Ascending aorta (tissue), 2 donors: ENCODE measurements at regions not wholly inside any gene's neighbourhood (a gene's known extent, or its start where the extent isn't known, plus 50 kb on each side); places are given as distances from the start of the nearest gene placed in this dataset.

ENCODE experiments used
- DNase-seq, 2 donors: peaks; one replicate each; pipeline ENCODE4 v3.0.0-alpha.2; 2019; ENCODE audit warnings: low spot score in 2 of 2
- H3K27ac ChIP-seq, 2 donors: fragments of 200-600 bp; sonication (generic); one replicate each; pipeline ENCODE4 v1.5.1; 2016 to 2017; ENCODE audit warnings: mild to moderate bottlenecking in 1 of 2
- H3K27me3 ChIP-seq: fragments of 200-600 bp; sonication (generic); one replicate; pipeline ENCODE4 v1.5.1; 2017
- H3K36me3 ChIP-seq, 2 donors: fragments of 200-600 bp; sonication (generic); one replicate each; pipeline ENCODE4 v1.5.1; 2016
- H3K4me1 ChIP-seq, 2 donors: fragments of 200-600 bp; sonication (generic); one replicate each; pipeline ENCODE4 v1.5.1; 2016 to 2017; ENCODE audit warnings: mild to moderate bottlenecking in 1 of 2
- H3K4me3 ChIP-seq, 2 donors: fragments of 200-600 bp; sonication (generic); one replicate each; pipeline ENCODE4 v1.5.1; 2016 to 2017; ENCODE audit warnings: mild to moderate bottlenecking in 1 of 2
- H3K9me3 ChIP-seq, 2 donors: fragments of 200-600 bp; sonication (generic); one replicate each; pipeline ENCODE4 v1.5.1; 2016
- CTCF ChIP-seq, 3 experiments: fragments of 200-600 bp in 2 of 3; fragments of 450-650 bp in 1 of 3; sonication (generic) in 2 of 3; IDR thresholded peaks; one replicate each; pipeline ENCODE4 v1.5.1; 2016 to 2019; ENCODE audit warnings: antibody characterized with exemption in 3 of 3, mild to moderate bottlenecking in 1 of 3, moderate library complexity in 1 of 3
- intact Hi-C: fragments of 100-400 bp; cut with DNase I; formaldehyde crosslinking; loops from one replicate; pipeline ENCODE4 v1.15.1; 2023

DNA sequence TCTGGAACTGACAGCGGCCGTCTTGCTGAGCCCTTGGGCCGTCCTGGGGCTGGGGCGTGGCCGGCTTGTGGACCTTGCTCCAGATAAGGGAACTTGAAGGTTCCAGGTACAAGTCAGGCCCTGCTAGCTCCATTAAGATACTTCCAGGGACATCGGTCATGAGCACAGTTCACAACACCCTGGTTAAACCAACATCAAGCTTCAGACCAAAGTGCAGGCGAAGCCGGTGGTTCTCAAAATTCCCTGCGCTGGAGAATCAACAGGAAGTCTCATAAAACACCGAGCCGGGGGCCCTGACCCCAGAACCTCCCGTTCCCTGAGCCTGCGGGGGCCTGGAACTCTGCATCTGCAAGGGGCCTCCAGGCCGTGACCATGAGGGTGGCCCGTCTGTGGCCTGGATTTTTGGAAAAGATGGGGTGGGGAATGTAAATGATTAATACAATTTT is 1043.8 kb downstream of the BRD1 start:
- no peaks in the 10 kb centered on the region for H3K4me1 ChIP-seq
- no peaks in the 10 kb centered on the region for H3K36me3 ChIP-seq
- H3K27ac ChIP-seq: no peak overlapping the region
- DNase-seq: no peak
- no peak overlapping the region for H3K4me3 ChIP-seq
- H3K9me3 ChIP-seq: peaks cover 0 to 3% of the 10 kb centered on the region in 2 donors
- no peak for TF ChIP-seq CTCF (IDR thresholded peaks at IDR 0.05)
- H3K27me3 ChIP-seq: no peaks in the 10 kb centered on the region
- intact Hi-C loops: no loop called here

DNA sequence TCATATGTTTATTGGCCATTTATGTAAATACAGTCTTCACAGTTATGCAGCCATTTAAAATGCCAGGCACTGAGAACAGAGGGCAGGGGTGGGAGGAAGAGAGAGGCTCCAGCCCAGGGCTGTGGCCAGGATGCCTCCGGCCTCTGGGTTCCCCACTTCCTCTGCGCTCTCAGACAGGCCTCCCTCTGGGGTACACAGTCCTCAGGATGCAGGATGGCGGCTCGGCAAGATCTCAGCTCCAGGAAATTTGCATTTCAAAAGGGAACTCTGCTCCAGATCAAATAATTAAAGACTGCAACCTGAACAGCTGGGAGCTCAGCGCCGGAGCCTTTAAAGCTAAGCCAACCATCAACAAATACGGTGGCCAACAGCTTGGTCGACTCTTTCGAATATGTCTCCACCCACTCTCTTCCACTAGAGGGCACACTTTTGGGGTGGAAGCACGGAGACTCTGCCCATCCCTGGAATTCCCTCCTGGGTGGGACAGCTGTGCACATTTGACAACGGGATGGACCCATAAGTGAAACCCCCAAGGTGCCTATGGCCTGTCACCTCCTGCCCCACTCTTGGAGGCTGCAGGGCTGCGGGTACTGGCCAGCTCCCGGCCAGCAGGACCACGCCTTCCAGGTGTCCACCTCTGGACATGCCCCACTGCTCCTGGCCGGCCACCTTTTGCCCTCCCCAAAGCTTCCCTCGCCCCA is 1044.7 kb downstream of the BRD1 start:
- H3K27ac ChIP-seq: no peak overlapping the region
- intact Hi-C loops: no loop called here
- no peak for DNase-seq
- H3K4me1 ChIP-seq: no peaks in the 10 kb centered on the region
- no peaks in the 10 kb centered on the region for H3K27me3 ChIP-seq
- no peak for TF ChIP-seq CTCF (IDR thresholded peaks at IDR 0.05)
- no peaks in the 10 kb centered on the region for H3K36me3 ChIP-seq
- H3K4me3 ChIP-seq: no peak overlapping the region
- H3K9me3 ChIP-seq: peaks cover 0 to 3% of the 10 kb centered on the region in 2 donors

DNA sequence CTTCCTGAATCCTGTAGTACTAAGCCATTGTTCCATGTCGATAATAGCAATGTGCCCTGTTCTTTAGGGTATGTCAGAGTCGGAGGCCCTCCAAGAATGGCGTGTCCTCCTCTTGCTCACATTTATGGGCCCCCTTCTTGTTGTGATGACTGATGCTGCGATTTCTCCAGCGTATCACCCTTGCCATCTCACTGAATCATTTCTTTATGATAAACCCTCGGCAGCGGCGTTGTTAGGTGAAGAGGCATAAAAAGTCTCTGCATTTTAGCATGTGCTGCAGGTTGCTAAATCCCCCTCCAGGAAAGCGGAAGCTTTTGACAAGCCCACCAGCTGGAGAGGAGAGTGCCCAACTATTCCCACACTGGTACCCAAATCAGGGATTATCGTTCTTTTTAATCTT is 1045.3 kb downstream of the BRD1 start:
- H3K4me3 ChIP-seq: no peak overlapping the region
- no peak for TF ChIP-seq CTCF (IDR thresholded peaks at IDR 0.05)
- no peak overlapping the region for H3K27ac ChIP-seq
- H3K36me3 ChIP-seq: no peaks in the 10 kb centered on the region
- intact Hi-C loops: no loop called here
- no peaks in the 10 kb centered on the region for H3K27me3 ChIP-seq
- H3K4me1 ChIP-seq: no peaks in the 10 kb centered on the region
- DNase-seq: no peak
- peaks cover 0 to 3% of the 10 kb centered on the region in 2 donors for H3K9me3 ChIP-seq

- TF ChIP-seq CTCF (IDR thresholded peaks at IDR 0.05): no peak
- Histone ChIP-seq H3K9me3 (peaks cover 0 to 6% of the 10 kb centered on the region in 2 donors), H3K27ac (no peak overlapping the region), H3K4me3 (no peak overlapping the region), H3K36me3 (no peaks in the 10 kb centered on the region), H3K4me1 (no peaks in the 10 kb centered on the region), H3K27me3 (no peaks in the 10 kb centered on the region)
- intact Hi-C loops: no loop called here
- DNase-seq: no peak
Observed at GRCh38 chr22:48781868-48782267, 1045.8 kb downstream of the BRD1 start.

- Histone ChIP-seq H3K4me3 (no peak overlapping the region), H3K9me3 (peaks cover 0 to 11% of the 10 kb centered on the region in 2 donors), H3K27ac (no peak overlapping the region), H3K4me1 (no peaks in the 10 kb centered on the region), H3K36me3 (no peaks in the 10 kb centered on the region), H3K27me3 (no peaks in the 10 kb centered on the region)
- intact Hi-C loops: no loop called here
- DNase-seq: no peak
- no peak for TF ChIP-seq CTCF (IDR thresholded peaks at IDR 0.05)
Observed at GRCh38 chr22:48781391-48781790, 1046.3 kb downstream of the BRD1 start.
